ENCODE measurements at regions not wholly inside any gene's neighbourhood (a gene's known extent, or its start where the extent isn't known, plus 50 kb on each side); places are given as distances from the start of the nearest gene placed in this dataset.
"Not testable (repeated sequence)": the region's sequence is repeated elsewhere in the genome, so short reads cannot be mapped to it uniquely, and the experiment has no call there.

- no peak for DNase-seq (ENCODE audit: low read depth in 1 of 2, low spot score in 1 of 2)
These were observed 697.8 kb upstream of the HS3ST1 start for GRCh38 chr4:12126474-12126873.

- DNase-seq (ENCODE audit: low read depth in 1 of 2, low spot score in 1 of 2), result no peak
These were observed 695.4 kb upstream of the HS3ST1 start for GRCh38 chr4:12124138-12124537.

GRCh38 chr4:12123707-12124106 is 695.0 kb upstream of the HS3ST1 start:
- DNase-seq (ENCODE audit: low read depth in 1 of 2, low spot score in 1 of 2), result no peak

GRCh38 chr4:12122316-12122715 is 693.6 kb upstream of the HS3ST1 start:
- no peak for DNase-seq (ENCODE audit: low read depth in 1 of 2, low spot score in 1 of 2)

- no peak for DNase-seq (ENCODE audit: low read depth in 1 of 2, low spot score in 1 of 2)
These were observed 692.3 kb upstream of the HS3ST1 start for GRCh38 chr4:12120968-12121367.

- no peak for DNase-seq (ENCODE audit: low read depth in 1 of 2, low spot score in 1 of 2)
These were observed 690.0 kb upstream of the HS3ST1 start for GRCh38 chr4:12118651-12119213.

GRCh38 chr4:12116009-12116552 is 687.4 kb upstream of the HS3ST1 start:
- no peak for DNase-seq (ENCODE audit: low read depth in 1 of 2, low spot score in 1 of 2)

- DNase-seq (ENCODE audit: low read depth in 1 of 2, low spot score in 1 of 2), result no peak
These were observed 681.9 kb upstream of the HS3ST1 start for GRCh38 chr4:12110627-12111026.

GRCh38 chr4:12109056-12109455 is 680.4 kb upstream of the HS3ST1 start:
- not testable (repeated sequence) for DNase-seq (ENCODE audit: low read depth in 1 of 2, low spot score in 1 of 2)

- DNase-seq (ENCODE audit: low read depth in 1 of 2, low spot score in 1 of 2), result no peak
These were observed 676.8 kb upstream of the HS3ST1 start for GRCh38 chr4:12105519-12105918.

- not testable (repeated sequence) for DNase-seq (ENCODE audit: low read depth in 1 of 2, low spot score in 1 of 2)
These were observed 661.2 kb upstream of the HS3ST1 start for GRCh38 chr4:12089920-12090319.

GRCh38 chr4:12084690-12085089 is 656.0 kb upstream of the HS3ST1 start:
- no peak for DNase-seq (ENCODE audit: low read depth in 1 of 2, low spot score in 1 of 2)

- no peak for DNase-seq (ENCODE audit: low read depth in 1 of 2, low spot score in 1 of 2)
These were observed 642.6 kb upstream of the HS3ST1 start for GRCh38 chr4:12071316-12071715.

- DNase-seq (ENCODE audit: low read depth in 1 of 2, low spot score in 1 of 2), result no peak
These were observed 625.3 kb upstream of the HS3ST1 start for GRCh38 chr4:12053966-12054365.

- DNase-seq (ENCODE audit: low read depth in 1 of 2, low spot score in 1 of 2), result no peak
These were observed 624.9 kb upstream of the HS3ST1 start for GRCh38 chr4:12053556-12053955.

GRCh38 chr4:12050357-12050756 is 621.7 kb upstream of the HS3ST1 start:
- DNase-seq (ENCODE audit: low read depth in 1 of 2, low spot score in 1 of 2), result no peak

GRCh38 chr4:12042818-12043217 is 614.1 kb upstream of the HS3ST1 start:
- DNase-seq (ENCODE audit: low read depth in 1 of 2, low spot score in 1 of 2), result no peak

GRCh38 chr4:12041828-12042227 is 613.1 kb upstream of the HS3ST1 start:
- DNase-seq (ENCODE audit: low read depth in 1 of 2, low spot score in 1 of 2), result no peak

- no peak for DNase-seq (ENCODE audit: low read depth in 1 of 2, low spot score in 1 of 2)
These were observed 607.8 kb upstream of the HS3ST1 start for GRCh38 chr4:12036450-12036849.

- no peak for DNase-seq (ENCODE audit: low read depth in 1 of 2, low spot score in 1 of 2)
These were observed 599.6 kb upstream of the HS3ST1 start for GRCh38 chr4:12028258-12028657.

- no peak for DNase-seq (ENCODE audit: low read depth in 1 of 2, low spot score in 1 of 2)
These were observed 593.7 kb upstream of the HS3ST1 start for GRCh38 chr4:12022409-12022808.

- no peak for DNase-seq (ENCODE audit: low read depth in 1 of 2, low spot score in 1 of 2)
These were observed 588.0 kb upstream of the HS3ST1 start for GRCh38 chr4:12016729-12017128.

- no peak for DNase-seq (ENCODE audit: low read depth in 1 of 2, low spot score in 1 of 2)
These were observed 576.8 kb upstream of the HS3ST1 start for GRCh38 chr4:12005471-12005870.

All from activated CD4-positive, alpha-beta T cell treated with anti-CD3 and anti-CD28 coated beads, Interleukin-2, amount 50 U/mL, for 24 hours (primary cell).